GM19395 (cell line): ENCODE measurements at regions not wholly inside any gene's neighbourhood (a gene's known extent, or its start where the extent isn't known, plus 50 kb on each side); places are given as distances from the start of the nearest gene placed in this dataset.
"Not testable (repeated sequence)": the region's sequence is repeated elsewhere in the genome, so short reads cannot be mapped to it uniquely, and the experiment has no call there.

ENCODE experiments used
- ATAC-seq: cut with Tn5 transposase; IDR thresholded peaks from one replicate; pipeline ENCODE4 v1.9.1; 2021; ENCODE audit warnings: mild to moderate bottlenecking, moderate library complexity; ENCODE audit not compliant: unreplicated experiment

GRCh38 chr14:26319139-26319864 is 278.5 kb downstream of the NOVA1 start:
- no peak for ATAC-seq

- ATAC-seq: no peak
These were observed 293.8 kb downstream of the NOVA1 start for GRCh38 chr14:26304056-26304455.

GRCh38 chr14:26293909-26294308 is 303.9 kb downstream of the NOVA1 start:
- no peak for ATAC-seq

GRCh38 chr14:26289891-26290486 is 307.8 kb downstream of the NOVA1 start:
- ATAC-seq: no peak

- ATAC-seq: no peak
These were observed 311.0 kb downstream of the NOVA1 start for GRCh38 chr14:26286913-26287205.

GRCh38 chr14:26286081-26286912 is 311.5 kb downstream of the NOVA1 start:
- ATAC-seq: no peak

GRCh38 chr14:26282578-26282977 is 315.3 kb downstream of the NOVA1 start:
- ATAC-seq: no peak

GRCh38 chr14:26282011-26282410 is 315.8 kb downstream of the NOVA1 start:
- ATAC-seq: not testable (repeated sequence)

GRCh38 chr14:26281280-26281998 is 316.4 kb downstream of the NOVA1 start:
- ATAC-seq: no peak

GRCh38 chr14:26276757-26277156 is 321.1 kb downstream of the NOVA1 start:
- ATAC-seq: no peak

GRCh38 chr14:26265170-26265685 is 332.6 kb downstream of the NOVA1 start:
- ATAC-seq: no peak

- no peak for ATAC-seq
These were observed 336.3 kb downstream of the NOVA1 start for GRCh38 chr14:26261368-26262122.

- ATAC-seq: no peak
These were observed 342.6 kb downstream of the NOVA1 start for GRCh38 chr14:26255213-26255612.

- no peak for ATAC-seq
These were observed 345.7 kb downstream of the NOVA1 start for GRCh38 chr14:26252176-26252575.

GRCh38 chr14:26233118-26233517 is 364.7 kb downstream of the NOVA1 start:
- ATAC-seq: no peak

GRCh38 chr14:26218861-26219260 is 379.0 kb downstream of the NOVA1 start:
- no peak for ATAC-seq

GRCh38 chr14:26217778-26218177 is 380.1 kb downstream of the NOVA1 start:
- ATAC-seq: no peak

GRCh38 chr14:26216786-26217185 is 381.0 kb downstream of the NOVA1 start:
- ATAC-seq: no peak

- ATAC-seq: no peak
These were observed 383.8 kb downstream of the NOVA1 start for GRCh38 chr14:26213846-26214575.

- ATAC-seq: no peak
These were observed 388.1 kb downstream of the NOVA1 start for GRCh38 chr14:26209699-26210098.
